ENCODE measurements at regions not wholly inside any gene's neighbourhood (a gene's known extent, or its start where the extent isn't known, plus 50 kb on each side); places are given as distances from the start of the nearest gene placed in this dataset.

DNA sequence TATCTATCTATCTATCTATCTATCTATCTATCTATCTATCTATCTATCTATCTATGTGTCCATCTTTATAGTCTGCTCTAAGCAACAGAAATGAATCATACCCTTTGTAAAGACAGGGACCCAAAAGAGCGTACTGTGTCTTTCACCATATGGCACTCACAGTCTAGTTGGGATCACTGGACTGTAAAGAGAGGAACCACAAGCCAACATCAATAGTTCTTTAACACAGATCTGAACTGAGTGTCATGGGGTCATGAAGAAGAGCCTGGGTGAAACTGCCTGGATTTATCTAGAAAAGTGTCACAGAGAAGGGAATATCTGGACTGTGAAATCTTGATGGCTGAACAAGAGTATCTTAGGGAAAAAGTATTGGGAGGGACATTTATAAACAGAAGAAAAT, 619.1 kb upstream of the SOX9 start:
- no peaks in the 10 kb centered on the region for H3K4me1 ChIP-seq (ENCODE audit: control insufficient read depth in 1 of 2, insufficient read depth in 1 of 2, low read depth in 1 of 2, low read length in 1 of 2)
- no peaks in the 10 kb centered on the region for H3K9me3 ChIP-seq
- no peaks in the 10 kb centered on the region for H3K27me3 ChIP-seq
- no peaks in the 10 kb centered on the region for H3K36me3 ChIP-seq
- TF ChIP-seq, protein P1, sequence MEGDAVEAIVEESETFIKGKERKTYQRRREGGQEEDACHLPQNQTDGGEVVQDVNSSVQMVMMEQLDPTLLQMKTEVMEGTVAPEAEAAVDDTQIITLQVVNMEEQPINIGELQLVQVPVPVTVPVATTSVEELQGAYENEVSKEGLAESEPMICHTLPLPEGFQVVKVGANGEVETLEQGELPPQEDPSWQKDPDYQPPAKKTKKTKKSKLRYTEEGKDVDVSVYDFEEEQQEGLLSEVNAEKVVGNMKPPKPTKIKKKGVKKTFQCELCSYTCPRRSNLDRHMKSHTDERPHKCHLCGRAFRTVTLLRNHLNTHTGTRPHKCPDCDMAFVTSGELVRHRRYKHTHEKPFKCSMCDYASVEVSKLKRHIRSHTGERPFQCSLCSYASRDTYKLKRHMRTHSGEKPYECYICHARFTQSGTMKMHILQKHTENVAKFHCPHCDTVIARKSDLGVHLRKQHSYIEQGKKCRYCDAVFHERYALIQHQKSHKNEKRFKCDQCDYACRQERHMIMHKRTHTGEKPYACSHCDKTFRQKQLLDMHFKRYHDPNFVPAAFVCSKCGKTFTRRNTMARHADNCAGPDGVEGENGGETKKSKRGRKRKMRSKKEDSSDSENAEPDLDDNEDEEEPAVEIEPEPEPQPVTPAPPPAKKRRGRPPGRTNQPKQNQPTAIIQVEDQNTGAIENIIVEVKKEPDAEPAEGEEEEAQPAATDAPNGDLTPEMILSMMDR (IDR thresholded peaks at IDR 0.05), result no peak
- no peak overlapping the region for H3K4me3 ChIP-seq (ENCODE audit: low read depth in 1 of 2, low read length in 1 of 2)
- no peak overlapping the region for H3K27ac ChIP-seq

DNA sequence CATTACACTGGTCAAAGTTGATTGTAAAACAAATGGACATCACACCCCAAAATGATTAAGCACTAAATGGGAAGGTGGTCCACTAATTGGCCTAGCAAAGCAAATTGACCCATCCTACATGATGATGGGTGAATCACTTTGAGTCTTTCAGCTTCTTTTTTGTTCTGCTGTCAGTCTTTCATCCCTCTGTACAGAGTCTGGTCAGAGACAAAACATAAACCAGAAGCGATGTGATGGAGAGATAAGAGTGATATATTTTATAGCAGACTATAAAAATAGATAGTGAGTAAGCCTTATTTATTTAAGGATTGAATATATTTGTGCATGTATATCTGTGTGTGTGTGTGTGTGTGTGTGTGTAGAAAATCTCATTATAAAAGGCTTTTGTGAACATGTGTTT, 618.4 kb upstream of the SOX9 start:
- H3K36me3 ChIP-seq, result no peaks in the 10 kb centered on the region
- TF ChIP-seq, protein P1 (IDR thresholded peaks at IDR 0.05), result no peak
- H3K27ac ChIP-seq, result no peak overlapping the region
- no peaks in the 10 kb centered on the region for H3K9me3 ChIP-seq
- no peaks in the 10 kb centered on the region for H3K4me1 ChIP-seq (ENCODE audit: control insufficient read depth in 1 of 2, insufficient read depth in 1 of 2, low read depth in 1 of 2, low read length in 1 of 2)
- no peak overlapping the region for H3K4me3 ChIP-seq (ENCODE audit: low read depth in 1 of 2, low read length in 1 of 2)
- no peaks in the 10 kb centered on the region for H3K27me3 ChIP-seq

DNA sequence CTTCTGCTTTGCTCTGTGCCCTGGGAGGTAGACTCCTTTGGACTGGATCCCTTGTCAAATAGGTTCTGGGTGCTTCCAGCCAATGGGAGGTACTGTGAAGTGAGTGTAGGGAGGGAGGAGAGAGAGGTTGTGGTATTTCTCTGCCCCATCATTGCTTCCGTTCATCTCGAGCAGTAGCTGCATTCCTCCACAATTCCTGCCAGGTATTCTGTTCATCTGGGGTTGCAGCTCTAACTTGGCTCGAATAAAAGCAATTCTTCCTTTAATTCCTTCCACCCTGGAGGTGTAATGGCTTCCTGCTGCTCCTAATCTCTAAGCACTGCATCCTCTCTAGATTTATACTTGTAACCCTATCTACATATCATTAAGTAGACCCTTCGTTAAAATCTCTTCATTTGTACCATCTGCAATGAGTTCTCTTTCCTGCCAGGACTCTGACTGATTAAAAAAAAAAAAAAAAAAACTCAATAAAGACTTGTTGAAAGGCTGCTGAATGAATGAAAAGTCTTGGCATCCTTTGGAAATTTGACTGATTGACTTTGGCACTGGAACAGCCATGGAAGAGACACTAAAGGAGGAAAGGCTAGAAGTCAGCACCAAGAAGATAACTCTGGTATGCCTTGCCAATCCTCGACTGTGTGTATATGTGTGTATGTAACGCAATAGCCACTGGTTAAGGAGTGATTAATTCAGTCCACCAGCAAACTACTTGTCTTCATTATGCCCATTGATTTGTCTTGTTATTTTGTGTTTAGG, 616.9 kb upstream of the SOX9 start:
- Histone ChIP-seq H3K27me3 (no peaks in the 10 kb centered on the region), H3K27ac (no peak overlapping the region), H3K4me1 (ENCODE audit: control insufficient read depth in 1 of 2, insufficient read depth in 1 of 2, low read depth in 1 of 2, low read length in 1 of 2) (no peaks in the 10 kb centered on the region), H3K36me3 (no peaks in the 10 kb centered on the region), H3K9me3 (no peaks in the 10 kb centered on the region), H3K4me3 (ENCODE audit: low read depth in 1 of 2, low read length in 1 of 2) (no peak overlapping the region)
- TF ChIP-seq, protein P1 (IDR thresholded peaks at IDR 0.05), result no peak

DNA sequence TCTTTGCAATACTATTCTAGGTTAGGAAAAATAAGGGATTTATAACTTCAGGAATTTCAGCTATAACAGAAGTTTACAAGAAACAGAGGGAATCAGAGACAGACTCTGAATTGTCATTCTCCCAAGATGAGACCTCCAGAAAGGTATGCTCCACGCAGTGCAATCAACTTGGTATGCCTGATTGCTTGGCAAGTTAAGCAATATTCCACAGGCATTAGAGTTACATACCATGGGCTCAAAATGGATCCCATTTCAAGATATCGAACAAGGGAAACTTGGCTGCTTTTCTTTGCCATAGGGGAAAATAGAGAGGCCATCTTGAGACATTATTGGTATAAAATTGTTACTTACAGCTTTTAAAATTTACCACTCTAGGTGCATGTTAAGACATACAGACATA, 615.6 kb upstream of the SOX9 start:
- TF ChIP-seq, protein P1 (IDR thresholded peaks at IDR 0.05), result no peak
- no peaks in the 10 kb centered on the region for H3K9me3 ChIP-seq
- no peak overlapping the region for H3K4me3 ChIP-seq (ENCODE audit: low read depth in 1 of 2, low read length in 1 of 2)
- H3K4me1 ChIP-seq (ENCODE audit: control insufficient read depth in 1 of 2, insufficient read depth in 1 of 2, low read depth in 1 of 2, low read length in 1 of 2), result no peaks in the 10 kb centered on the region
- no peak overlapping the region for H3K27ac ChIP-seq
- H3K36me3 ChIP-seq, result no peaks in the 10 kb centered on the region
- no peaks in the 10 kb centered on the region for H3K27me3 ChIP-seq

DNA sequence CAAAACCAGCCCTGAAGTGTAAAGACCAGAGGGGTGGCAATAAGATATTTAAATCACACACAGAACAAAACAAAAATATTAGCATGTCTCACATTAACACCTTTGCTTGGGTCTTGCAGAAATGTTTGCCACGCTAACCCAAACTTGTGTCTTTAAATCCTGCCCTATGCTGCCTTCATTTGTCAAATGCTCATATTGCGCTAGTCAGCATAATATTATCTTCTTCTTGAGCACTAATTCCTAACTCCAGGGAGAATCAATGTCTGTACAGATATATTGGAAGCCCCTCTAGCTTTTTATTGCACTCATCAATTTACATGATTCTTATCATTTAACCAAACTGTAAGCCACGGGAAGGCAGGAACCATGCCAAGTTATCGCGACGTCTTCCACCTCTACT, 614.8 kb upstream of the SOX9 start:
- no peaks in the 10 kb centered on the region for H3K27me3 ChIP-seq
- TF ChIP-seq, protein P1 (IDR thresholded peaks at IDR 0.05), result no peak
- no peaks in the 10 kb centered on the region for H3K36me3 ChIP-seq
- no peaks in the 10 kb centered on the region for H3K9me3 ChIP-seq
- H3K4me1 ChIP-seq (ENCODE audit: control insufficient read depth in 1 of 2, insufficient read depth in 1 of 2, low read depth in 1 of 2, low read length in 1 of 2), result no peaks in the 10 kb centered on the region
- no peak overlapping the region for H3K27ac ChIP-seq
- no peak overlapping the region for H3K4me3 ChIP-seq (ENCODE audit: low read depth in 1 of 2, low read length in 1 of 2)
